Breast epithelium (tissue), 4 donors: ENCODE measurements at regions not wholly inside any gene's neighbourhood (a gene's known extent, or its start where the extent isn't known, plus 50 kb on each side); places are given as distances from the start of the nearest gene placed in this dataset.
"Not testable (repeated sequence)": the region's sequence is repeated elsewhere in the genome, so short reads cannot be mapped to it uniquely, and the experiment has no call there.

Experiments used
- DNase-seq, 2 donors: peaks; one replicate each; pipeline ENCODE4 v3.0.0-alpha.2; 2019; ENCODE audit warnings: low spot score in 2 of 2
- H3K27ac ChIP-seq, 2 donors: fragments of 200-600 bp; sonication (generic) in 1 of 2; one replicate each; pipeline ENCODE4 v1.5.1; 2016 to 2019; ENCODE audit warnings: mild to moderate bottlenecking in 1 of 2
- H3K27me3 ChIP-seq, 2 donors: fragments of 200-600 bp; sonication (generic) in 1 of 2; one replicate each; pipeline versions ENCODE4 v1.5.1 to v1.6.0; 2017 to 2019; ENCODE audit warnings: control low read depth in 1 of 2, mild to moderate bottlenecking in 1 of 2
- H3K36me3 ChIP-seq: fragments of 200-600 bp; one replicate; pipeline ENCODE4 v1.5.1; 2019
- H3K4me1 ChIP-seq, 2 donors: fragments of 200-600 bp; sonication (generic); one replicate each; pipeline ENCODE4 v1.5.1; 2016 to 2019; ENCODE audit warnings: control low read depth in 1 of 2
- H3K4me3 ChIP-seq, 3 donors: fragments of 200-600 bp; sonication (generic); 1 replicate in 2 of 3; 2 replicates in 1 of 3; pipeline ENCODE4 v1.5.1; 2016 to 2019; ENCODE audit warnings: mild to moderate bottlenecking in 3 of 3, moderate library complexity in 2 of 3
- H3K9me3 ChIP-seq, 2 donors: fragments of 200-600 bp; sonication (generic) in 1 of 2; one replicate each; pipeline ENCODE4 v1.5.1; 2016 to 2019; ENCODE audit warnings: control low read depth in 1 of 2
- CTCF ChIP-seq, 3 donors: fragments of 450-650 bp; IDR thresholded peaks; one replicate each; pipeline ENCODE4 v1.5.1; 2016 to 2017; ENCODE audit warnings: antibody characterized with exemption in 3 of 3, mild to moderate bottlenecking in 3 of 3, moderate library complexity in 3 of 3
- POLR2A ChIP-seq: fragments of 450-650 bp; IDR thresholded peaks from one replicate; pipeline ENCODE4 v1.6.1; 2016; ENCODE audit warnings: antibody characterized with exemption, mild to moderate bottlenecking, moderate library complexity
- POLR2AphosphoS5 ChIP-seq, 3 donors: sonication (generic); formaldehyde crosslinking; IDR thresholded peaks; one replicate each; pipeline ENCODE4 v1.6.1; 2017; ENCODE audit warnings: antibody characterized with exemption in 3 of 3
- intact Hi-C: fragments of 100-400 bp; cut with DNase I; formaldehyde crosslinking; loops from one replicate; pipeline ENCODE4 v1.15.1; 2023; ENCODE audit warnings: low total_unique reads

- Histone ChIP-seq H3K9me3 (no peaks in the 10 kb centered on the region), H3K4me1 (no peaks in the 10 kb centered on the region), H3K27ac (no peak overlapping the region), H3K36me3 (no peaks in the 10 kb centered on the region), H3K4me3 (no peak overlapping the region), H3K27me3 (no peaks in the 10 kb centered on the region)
- DNase-seq = no peak
- TF ChIP-seq POLR2A (no peak), CTCF (IDR thresholded peaks at IDR 0.05) (no peak)
- intact Hi-C loops = no loop called here
These were observed 211.3 kb upstream of the HNRNPA3 start for GRCh38 chr2:177001334-177001733.

- H3K9me3 ChIP-seq = no peaks in the 10 kb centered on the region
- H3K27ac ChIP-seq = no peak overlapping the region
- H3K4me1 ChIP-seq = no peaks in the 10 kb centered on the region
- intact Hi-C loops = no loop called here
- TF ChIP-seq POLR2AphosphoS5 (IDR thresholded peaks at IDR 0.05) (no peak), POLR2A (no peak), CTCF (IDR thresholded peaks at IDR 0.05) (no peak)
- no peaks in the 10 kb centered on the region for H3K36me3 ChIP-seq
- DNase-seq = no peak
- H3K4me3 ChIP-seq = no peak overlapping the region
- no peaks in the 10 kb centered on the region for H3K27me3 ChIP-seq
These were observed 209.6 kb upstream of the HNRNPA3 start for GRCh38 chr2:177002983-177003382.

GRCh38 chr2:177007726-177008125 lies 204.9 kb upstream of the HNRNPA3 start:
- DNase-seq, H3K4me3 ChIP-seq, H3K9me3 ChIP-seq, H3K36me3 ChIP-seq, H3K4me1 ChIP-seq, H3K27me3 ChIP-seq, intact Hi-C loops, H3K27ac ChIP-seq: not testable (repeated sequence)

GRCh38 chr2:177008662-177009061 lies 203.9 kb upstream of the HNRNPA3 start:
- intact Hi-C loops, H3K27me3 ChIP-seq, H3K9me3 ChIP-seq, H3K36me3 ChIP-seq, DNase-seq, H3K4me1 ChIP-seq, H3K4me3 ChIP-seq, H3K27ac ChIP-seq: not testable (repeated sequence)

- H3K4me3 ChIP-seq = no peak overlapping the region
- no peaks in the 10 kb centered on the region for H3K36me3 ChIP-seq
- intact Hi-C loops = no loop called here
- no peak for DNase-seq
- H3K9me3 ChIP-seq = no peaks in the 10 kb centered on the region
- TF ChIP-seq POLR2A = no peak
- no peak for TF ChIP-seq CTCF (IDR thresholded peaks at IDR 0.05)
- no peak for TF ChIP-seq POLR2AphosphoS5 (IDR thresholded peaks at IDR 0.05)
- H3K27me3 ChIP-seq = no peaks in the 10 kb centered on the region
- no peak overlapping the region for H3K27ac ChIP-seq
- no peaks in the 10 kb centered on the region for H3K4me1 ChIP-seq
These were observed 202.4 kb upstream of the HNRNPA3 start for GRCh38 chr2:177010146-177010545.

- intact Hi-C loops = no loop called here
- no peak for DNase-seq
- Histone ChIP-seq H3K4me1 (no peaks in the 10 kb centered on the region), H3K4me3 (no peak overlapping the region), H3K36me3 (no peaks in the 10 kb centered on the region), H3K27ac (no peak overlapping the region), H3K9me3 (no peaks in the 10 kb centered on the region), H3K27me3 (no peaks in the 10 kb centered on the region)
- TF ChIP-seq POLR2A (no peak), POLR2AphosphoS5 (IDR thresholded peaks at IDR 0.05) (no peak), CTCF (IDR thresholded peaks at IDR 0.05) (no peak)
These were observed 201.7 kb upstream of the HNRNPA3 start for GRCh38 chr2:177010861-177011260.
